Upper lobe of right lung (tissue), 1 donor: ENCODE measurements at regions not wholly inside any gene's neighbourhood (a gene's known extent, or its start where the extent isn't known, plus 50 kb on each side); places are given as distances from the start of the nearest gene placed in this dataset.

ENCODE experiments used
- ATAC-seq: fragments of 200-7000 bp; cut with Tn5 transposase; one replicate; pipeline ENCODE4 v1.9.1; 2020; ENCODE audit warnings: mild to moderate bottlenecking, moderate library complexity
- DNase-seq: peaks from one replicate; pipeline ENCODE4 v3.0.0-alpha.2; 2020
- H3K27ac ChIP-seq: fragments of 200-600 bp; one replicate; pipeline ENCODE4 v1.8.0; 2022
- H3K27me3 ChIP-seq: fragments of 200-600 bp; one replicate; pipeline ENCODE4 v1.8.0; 2022; ENCODE audit warnings: mild to moderate bottlenecking
- H3K36me3 ChIP-seq: fragments of 200-600 bp; one replicate; pipeline ENCODE4 v1.8.0; 2022
- H3K4me1 ChIP-seq: fragments of 200-600 bp; one replicate; pipeline ENCODE4 v1.8.0; 2022
- H3K4me3 ChIP-seq: fragments of 200-600 bp; one replicate; pipeline ENCODE4 v1.8.0; 2022; ENCODE audit warnings: mild to moderate bottlenecking
- H3K9me3 ChIP-seq: fragments of 200-600 bp; one replicate; pipeline ENCODE4 v1.8.0; 2022
- CTCF ChIP-seq: fragments of 200-600 bp; IDR thresholded peaks from one replicate; pipeline ENCODE4 v1.8.0; 2022; ENCODE audit warnings: antibody characterized with exemption
- intact Hi-C: fragments of 100-400 bp; cut with DNase I; formaldehyde crosslinking; loops from one replicate; pipeline ENCODE4 v1.11.0; 2022
- donor health status: DM: no; HTN: yes; CAD: no; lungs with severe emphysema.

GRCh38 chr6:47156196-47156595, 114.1 kb upstream of the ADGRF1 start:
- no peaks in the 10 kb centered on the region for H3K9me3 ChIP-seq
- no peak for TF ChIP-seq CTCF
- no peaks in the 10 kb centered on the region for H3K36me3 ChIP-seq
- no peak overlapping the region for H3K27ac ChIP-seq
- DNase-seq (no peak), ATAC-seq (no peak)
- H3K27me3 ChIP-seq, result no peaks in the 10 kb centered on the region
- H3K4me3 ChIP-seq, result no peak overlapping the region
- no peaks in the 10 kb centered on the region for H3K4me1 ChIP-seq
- intact Hi-C loops, result no loop called here

GRCh38 chr6:47153404-47153755, 111.2 kb upstream of the ADGRF1 start:
- intact Hi-C loops, result no loop called here
- Histone ChIP-seq H3K36me3 (no peaks in the 10 kb centered on the region), H3K27me3 (no peaks in the 10 kb centered on the region), H3K27ac (no peak overlapping the region), H3K4me3 (no peak overlapping the region), H3K4me1 (no peaks in the 10 kb centered on the region), H3K9me3 (no peaks in the 10 kb centered on the region)
- DNase-seq, result no peak
- no peak for TF ChIP-seq CTCF
- no peak for ATAC-seq

GRCh38 chr6:47152666-47153403, 110.7 kb upstream of the ADGRF1 start:
- no peak for ATAC-seq
- no peak for DNase-seq
- H3K27me3 ChIP-seq, result no peaks in the 10 kb centered on the region
- H3K36me3 ChIP-seq, result no peaks in the 10 kb centered on the region
- intact Hi-C loops, result no loop called here
- no peak overlapping the region for H3K27ac ChIP-seq
- no peak overlapping the region for H3K4me3 ChIP-seq
- no peaks in the 10 kb centered on the region for H3K9me3 ChIP-seq
- no peak for TF ChIP-seq CTCF
- H3K4me1 ChIP-seq, result no peaks in the 10 kb centered on the region

GRCh38 chr6:47151232-47151898, 109.2 kb upstream of the ADGRF1 start:
- peaks cover 8% of the 10 kb centered on the region for H3K4me1 ChIP-seq
- no peaks in the 10 kb centered on the region for H3K27me3 ChIP-seq
- no peak overlapping the region for H3K4me3 ChIP-seq
- intact Hi-C loops, result no loop called here
- no peaks in the 10 kb centered on the region for H3K36me3 ChIP-seq
- DNase-seq, result no peak
- ATAC-seq, result no peak
- no peak for TF ChIP-seq CTCF
- H3K9me3 ChIP-seq, result no peaks in the 10 kb centered on the region
- no peak overlapping the region for H3K27ac ChIP-seq

GRCh38 chr6:47149554-47149953, 107.4 kb upstream of the ADGRF1 start:
- H3K36me3 ChIP-seq, result no peaks in the 10 kb centered on the region
- no peak overlapping the region for H3K4me3 ChIP-seq
- H3K4me1 ChIP-seq, result peaks cover 8% of the 10 kb centered on the region
- no peak for ATAC-seq
- no peaks in the 10 kb centered on the region for H3K27me3 ChIP-seq
- DNase-seq, result no peak
- intact Hi-C loops, result no loop called here
- H3K9me3 ChIP-seq, result no peaks in the 10 kb centered on the region
- H3K27ac ChIP-seq, result no peak overlapping the region
- TF ChIP-seq CTCF, result no peak
